Right lobe of liver (tissue), 4 donors: ENCODE measurements at regions not wholly inside any gene's neighbourhood (a gene's known extent, or its start where the extent isn't known, plus 50 kb on each side); places are given as distances from the start of the nearest gene placed in this dataset.

Source experiments
- CTCF ChIP-seq, 4 donors: fragments of 200-600 bp in 3 of 4; fragments of 450-650 bp in 1 of 4; IDR thresholded peaks; one replicate each; pipeline versions ENCODE4 v1.5.1 to v1.8.0; 2016 to 2022; ENCODE audit warnings: antibody characterized with exemption in 4 of 4, mild to moderate bottlenecking in 2 of 4
- POLR2A ChIP-seq: fragments of 450-650 bp; IDR thresholded peaks from one replicate; pipeline ENCODE4 v1.6.1; 2017; ENCODE audit warnings: antibody characterized with exemption, mild to moderate bottlenecking
- donor health status: DM: no; HTN: no; CAD: no.
- donor health status: DM: no; HTN: no; CAD: no.
- donor health status: DM: no; HTN: yes; CAD: no.

- TF ChIP-seq CTCF (IDR thresholded peaks at IDR 0.05) (no peak), POLR2A (no peak)
Observed at GRCh38 chr2:203590496-203590895, 55.4 kb upstream of the RAPH1 start.
